ENCODE measurements at regions not wholly inside any gene's neighbourhood (a gene's known extent, or its start where the extent isn't known, plus 50 kb on each side); places are given as distances from the start of the nearest gene placed in this dataset.

DNA sequence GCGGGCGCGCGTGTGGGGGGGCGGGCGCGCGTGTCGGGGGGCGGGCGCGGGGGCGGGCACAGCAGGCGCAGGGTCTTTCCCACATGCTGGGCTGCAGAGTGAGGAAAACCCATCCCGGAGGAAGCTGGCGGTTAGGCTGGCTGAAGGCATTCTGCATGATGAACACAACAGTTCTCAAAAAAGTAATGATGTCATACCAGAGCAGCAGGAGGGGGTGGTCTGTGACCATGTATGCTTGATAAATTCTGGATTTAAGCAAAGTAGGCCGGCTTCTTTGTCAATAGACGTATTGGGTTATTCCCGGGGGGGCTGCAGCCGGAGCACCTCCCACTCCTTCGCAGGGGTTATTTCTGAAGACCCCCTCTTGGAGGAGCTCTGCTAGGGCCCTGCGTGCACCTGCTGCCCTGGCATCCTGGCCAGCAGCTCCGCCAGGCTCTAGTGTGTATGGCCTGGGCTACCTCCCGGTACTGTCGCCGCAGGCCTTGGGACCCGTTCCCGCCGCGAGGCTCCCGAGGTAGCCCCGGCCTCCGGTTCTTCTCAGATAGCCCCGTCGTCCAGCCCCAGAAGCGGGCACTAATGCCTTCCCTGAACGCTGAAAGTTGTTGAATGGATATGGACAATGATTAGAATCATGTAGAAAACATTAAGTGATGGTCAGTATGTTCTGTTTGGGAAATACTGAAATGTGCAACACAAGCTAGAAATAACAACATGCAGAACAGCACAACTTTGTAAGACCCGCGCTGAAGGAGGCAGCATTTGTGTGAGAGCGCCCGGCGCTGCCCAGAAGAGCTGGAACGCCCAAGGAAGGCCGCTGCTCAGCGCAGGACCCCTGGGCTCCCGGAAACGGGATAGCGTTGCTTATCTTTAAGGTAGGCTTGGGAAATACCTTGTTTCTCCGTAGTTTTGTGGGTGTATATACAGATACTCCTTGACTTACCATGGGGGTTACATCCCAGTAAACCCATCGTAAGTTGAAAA is 101.4 kb upstream of the RAB6C start:
- Histone ChIP-seq H3K36me3 (ENCODE audit: insufficient read depth, low read length) (no peaks in the 10 kb centered on the region), H3K9me3 (ENCODE audit: low read depth, low read length) (no peaks in the 10 kb centered on the region), H3K79me2 (ENCODE audit: insufficient read depth, low read length) (no peaks in the 10 kb centered on the region), H4K20me1 (ENCODE audit: insufficient read depth, low read length) (no peaks in the 10 kb centered on the region), H3K4me1 (ENCODE audit: insufficient read depth, low read length) (no peaks in the 10 kb centered on the region), H3K4me2 (ENCODE audit: insufficient read depth, low read length) (peak overlapping the region; percentile 66), H3K4me3 (ENCODE audit: insufficient read depth, low read length) (peak overlapping the region; percentile 48), H3K27ac (ENCODE audit: low read depth, low read length) (no peak overlapping the region), H3K27me3 (ENCODE audit: insufficient read depth, low read length) (no peaks in the 10 kb centered on the region), H2AFZ (ENCODE audit: low read length) (peak overlapping the region; percentile 47)
- TF ChIP-seq, protein P1, sequence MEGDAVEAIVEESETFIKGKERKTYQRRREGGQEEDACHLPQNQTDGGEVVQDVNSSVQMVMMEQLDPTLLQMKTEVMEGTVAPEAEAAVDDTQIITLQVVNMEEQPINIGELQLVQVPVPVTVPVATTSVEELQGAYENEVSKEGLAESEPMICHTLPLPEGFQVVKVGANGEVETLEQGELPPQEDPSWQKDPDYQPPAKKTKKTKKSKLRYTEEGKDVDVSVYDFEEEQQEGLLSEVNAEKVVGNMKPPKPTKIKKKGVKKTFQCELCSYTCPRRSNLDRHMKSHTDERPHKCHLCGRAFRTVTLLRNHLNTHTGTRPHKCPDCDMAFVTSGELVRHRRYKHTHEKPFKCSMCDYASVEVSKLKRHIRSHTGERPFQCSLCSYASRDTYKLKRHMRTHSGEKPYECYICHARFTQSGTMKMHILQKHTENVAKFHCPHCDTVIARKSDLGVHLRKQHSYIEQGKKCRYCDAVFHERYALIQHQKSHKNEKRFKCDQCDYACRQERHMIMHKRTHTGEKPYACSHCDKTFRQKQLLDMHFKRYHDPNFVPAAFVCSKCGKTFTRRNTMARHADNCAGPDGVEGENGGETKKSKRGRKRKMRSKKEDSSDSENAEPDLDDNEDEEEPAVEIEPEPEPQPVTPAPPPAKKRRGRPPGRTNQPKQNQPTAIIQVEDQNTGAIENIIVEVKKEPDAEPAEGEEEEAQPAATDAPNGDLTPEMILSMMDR (IDR thresholded peaks at IDR 0.05; ENCODE audit: extremely low read depth, low read depth, low read length), result no peak
- peak; percentile 95 for DNase-seq (ENCODE audit: insufficient read length, low spot score, missing footprints)

DNA sequence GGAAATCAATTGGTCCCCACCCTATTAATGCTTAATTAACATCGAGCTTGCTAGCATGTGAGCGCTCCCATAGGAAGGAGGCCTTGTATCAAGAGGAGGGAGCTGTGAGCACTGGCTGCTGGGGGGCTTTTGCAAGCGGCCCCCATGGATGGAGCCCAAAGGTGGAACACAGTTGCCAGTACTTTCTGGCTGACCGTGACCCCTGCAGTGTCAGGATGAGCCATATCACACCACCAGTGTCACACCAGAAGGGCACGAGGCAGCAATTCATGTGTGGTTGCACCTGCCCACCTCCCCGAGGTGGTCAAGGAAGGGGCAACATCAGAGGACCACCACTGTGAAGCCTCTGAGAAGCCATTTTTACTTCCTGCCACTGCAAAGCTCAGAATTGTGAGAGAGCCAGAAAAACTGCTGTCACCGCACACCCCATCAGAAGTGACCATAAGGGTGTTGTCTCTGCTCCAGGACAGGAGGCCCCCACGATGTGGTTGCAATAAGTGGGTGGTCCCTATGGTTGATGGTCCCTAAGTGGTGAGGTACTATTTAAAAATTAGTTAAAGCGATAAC is 99.8 kb upstream of the RAB6C start:
- Histone ChIP-seq H3K4me3 (ENCODE audit: insufficient read depth, low read length) (no peak overlapping the region), H3K36me3 (ENCODE audit: insufficient read depth, low read length) (no peaks in the 10 kb centered on the region), H2AFZ (ENCODE audit: low read length) (no peak overlapping the region), H4K20me1 (ENCODE audit: insufficient read depth, low read length) (no peaks in the 10 kb centered on the region), H3K27ac (ENCODE audit: low read depth, low read length) (no peak overlapping the region), H3K4me2 (ENCODE audit: insufficient read depth, low read length) (no peak overlapping the region), H3K79me2 (ENCODE audit: insufficient read depth, low read length) (no peaks in the 10 kb centered on the region), H3K4me1 (ENCODE audit: insufficient read depth, low read length) (no peaks in the 10 kb centered on the region), H3K9me3 (ENCODE audit: low read depth, low read length) (no peaks in the 10 kb centered on the region), H3K27me3 (ENCODE audit: insufficient read depth, low read length) (no peaks in the 10 kb centered on the region)
- DNase-seq (ENCODE audit: insufficient read length, low spot score, missing footprints), result no peak
- TF ChIP-seq, protein P1 (IDR thresholded peaks at IDR 0.05; ENCODE audit: extremely low read depth, low read depth, low read length), result no peak

DNA sequence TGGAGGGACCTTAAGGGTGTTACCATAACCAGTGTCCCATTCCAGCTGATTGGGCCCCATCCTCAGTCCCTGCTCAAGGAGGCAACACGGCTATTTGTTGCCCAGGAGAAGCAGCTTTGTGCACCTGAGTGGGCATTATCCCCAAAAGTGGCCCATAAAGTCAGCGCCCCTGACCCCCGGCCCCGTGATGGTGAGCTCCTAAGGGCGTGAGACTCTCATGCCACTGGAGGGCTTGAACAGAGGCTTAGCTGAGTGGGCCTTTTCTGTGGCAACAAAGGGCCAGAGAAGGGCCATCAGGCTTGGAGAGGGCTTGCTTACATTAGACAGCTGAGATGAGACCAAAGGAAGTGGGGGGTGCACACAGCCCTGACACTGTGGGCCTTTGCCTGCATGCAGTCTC is 99.2 kb upstream of the RAB6C start:
- Histone ChIP-seq H3K27ac (ENCODE audit: low read depth, low read length) (no peak overlapping the region), H3K4me1 (ENCODE audit: insufficient read depth, low read length) (no peaks in the 10 kb centered on the region), H3K27me3 (ENCODE audit: insufficient read depth, low read length) (no peaks in the 10 kb centered on the region), H3K9me3 (ENCODE audit: low read depth, low read length) (no peaks in the 10 kb centered on the region), H2AFZ (ENCODE audit: low read length) (no peak overlapping the region), H3K36me3 (ENCODE audit: insufficient read depth, low read length) (no peaks in the 10 kb centered on the region), H4K20me1 (ENCODE audit: insufficient read depth, low read length) (no peaks in the 10 kb centered on the region), H3K79me2 (ENCODE audit: insufficient read depth, low read length) (no peaks in the 10 kb centered on the region), H3K4me3 (ENCODE audit: insufficient read depth, low read length) (no peak overlapping the region), H3K4me2 (ENCODE audit: insufficient read depth, low read length) (no peak overlapping the region)
- DNase-seq (ENCODE audit: insufficient read length, low spot score, missing footprints), result no peak
- TF ChIP-seq, protein P1 (IDR thresholded peaks at IDR 0.05; ENCODE audit: extremely low read depth, low read depth, low read length), result no peak

GRCh38 chr2:129880971-129881370 is 98.5 kb upstream of the RAB6C start:
- Histone ChIP-seq H3K4me2 (ENCODE audit: insufficient read depth, low read length) (no peak overlapping the region), H3K4me3 (ENCODE audit: insufficient read depth, low read length) (no peak overlapping the region), H2AFZ (ENCODE audit: low read length) (no peak overlapping the region), H4K20me1 (ENCODE audit: insufficient read depth, low read length) (no peaks in the 10 kb centered on the region), H3K27me3 (ENCODE audit: insufficient read depth, low read length) (no peaks in the 10 kb centered on the region), H3K79me2 (ENCODE audit: insufficient read depth, low read length) (no peaks in the 10 kb centered on the region), H3K36me3 (ENCODE audit: insufficient read depth, low read length) (no peaks in the 10 kb centered on the region), H3K9me3 (ENCODE audit: low read depth, low read length) (no peaks in the 10 kb centered on the region), H3K4me1 (ENCODE audit: insufficient read depth, low read length) (no peaks in the 10 kb centered on the region), H3K27ac (ENCODE audit: low read depth, low read length) (no peak overlapping the region)
- no peak for DNase-seq (ENCODE audit: insufficient read length, low spot score, missing footprints)
- TF ChIP-seq, protein P1 (IDR thresholded peaks at IDR 0.05; ENCODE audit: extremely low read depth, low read depth, low read length), result no peak
